DOHH2 (cell line): ENCODE measurements at regions not wholly inside any gene's neighbourhood (a gene's known extent, or its start where the extent isn't known, plus 50 kb on each side); places are given as distances from the start of the nearest gene placed in this dataset.

Experiments used
- CTCF ChIP-seq: fragments of 200-600 bp; sonication (generic); IDR thresholded peaks from one replicate; pipeline ENCODE4 v1.5.1; 2014; ENCODE audit warnings: antibody characterized with exemption, mild to moderate bottlenecking, low read depth, low read length; ENCODE audit not compliant: poor library complexity, severe bottlenecking
- EZH2phosphoT487 ChIP-seq: fragments of 200-600 bp; sonication (generic); IDR thresholded peaks from 2 replicates; pipeline ENCODE4 v1.6.1; 2017; ENCODE audit warnings: borderline replicate concordance, mild to moderate bottlenecking, antibody characterized with exemption, low read length, moderate library complexity, mixed read lengths

DNA sequence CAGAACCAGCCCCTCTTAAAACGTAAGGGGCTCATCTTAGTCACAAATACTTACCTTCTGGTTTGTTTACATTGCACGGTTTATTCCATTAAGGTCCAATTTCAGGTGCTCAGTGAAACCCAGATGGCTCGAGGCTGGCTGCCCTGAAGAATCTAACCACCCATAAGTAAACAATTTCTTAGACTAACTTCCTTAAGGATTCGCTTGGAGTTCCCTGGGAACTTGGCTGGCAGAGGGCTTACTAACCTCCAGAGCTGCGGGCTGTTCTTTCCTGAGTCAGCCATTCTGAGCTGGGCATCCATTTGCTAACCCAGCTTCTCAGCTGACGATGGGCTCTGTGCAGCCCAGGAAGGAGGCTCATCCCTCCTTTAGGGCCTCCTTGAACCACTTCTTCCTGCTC, 262.1 kb downstream of the FGF9 start:
- TF ChIP-seq CTCF (no peak), EZH2phosphoT487 (no peak)
